ENCODE measurements at regions not wholly inside any gene's neighbourhood (a gene's known extent, or its start where the extent isn't known, plus 50 kb on each side); places are given as distances from the start of the nearest gene placed in this dataset.

GRCh38 chr11:107131756-107132155 is 113.5 kb upstream of the GUCY1A2 start:
- Histone ChIP-seq H3K4me1 (replicated peaks in 1 of 2; ENCODE audit: control insufficient read depth in 2 of 2, insufficient read depth in 2 of 2, low read length in 2 of 2) (no peaks in the 10 kb centered on the region), H4K20me1 (replicated peaks; ENCODE audit: control insufficient read depth, insufficient read depth, low read length) (no peaks in the 10 kb centered on the region), H3K9me3 (replicated peaks; ENCODE audit: control insufficient read depth, insufficient read depth, low read depth, low read length) (no peaks in the 10 kb centered on the region), H3K9me1 (ENCODE audit: control insufficient read depth, insufficient read depth, low read length) (no peaks in the 10 kb centered on the region), H3K4me3 (no peak overlapping the region), H3K4me2 (ENCODE audit: insufficient read depth, low read length) (no peak overlapping the region), H3K36me3 (ENCODE audit: control insufficient read depth, insufficient read depth, low read length) (no peaks in the 10 kb centered on the region), H3K27ac (ENCODE audit: extremely low read depth, low read depth, low read length) (no peak overlapping the region), H3K27me3 (ENCODE audit: control insufficient read depth in 2 of 2, insufficient read depth in 2 of 2, low read length in 2 of 2) (no peaks in the 10 kb centered on the region), H3K79me2 (ENCODE audit: control insufficient read depth, insufficient read depth, low read length) (no peaks in the 10 kb centered on the region), H2AFZ (ENCODE audit: low read depth, low read length) (no peak overlapping the region), H3K9ac (ENCODE audit: insufficient read depth in 1 of 2, low read depth in 2 of 2, low read length in 2 of 2) (no peak overlapping the region)
- BruUV-seq (replicated peaks), result no TSS peak
- no peak for ATAC-seq
- in situ Hi-C loops (cut with MboI), result no loop called here
- intact Hi-C loops (cut with micrococcal nuclease), result no loop called here
- FAIRE-seq, result no peak
- no peak for DNase-seq (ENCODE audit: extremely low read depth in 1 of 4, low spot score in 3 of 4)
- 0% methylated on average over 1 of the region's 1 CpG for WGBS (ENCODE audit: insufficient coverage, low coverage, missing lambda C conversion rate)
- ChIA-PET POLR2A (interaction anchor here (0.7 kb wide), 1 partner anchor 303 kb away, joined by 3 read pairs; no protein-coding TSS in a partner anchor), CTCF (ENCODE audit: low intra/inter-chr PET ratio) (no interaction called here)
- TF ChIP-seq SFPQ (IDR thresholded peaks at IDR 0.05; ENCODE audit: low read depth, low read length) (no peak), ZEB2 (IDR thresholded peaks at IDR 0.05) (no peak), SMAD3 (CRISPR knock-in tag; conservative IDR thresholded peaks at IDR 0.05) (no peak), PHB2 (IDR thresholded peaks at IDR 0.05; ENCODE audit: low read depth) (no peak), SMAD2 (IDR thresholded peaks at IDR 0.05; ENCODE audit: low read depth, low read length) (no peak), STAT6 (CRISPR knock-in tag; IDR thresholded peaks at IDR 0.05) (no peak), AFF4 (CRISPR knock-in tag; IDR thresholded peaks at IDR 0.05) (no peak), ZNF592 (IDR thresholded peaks at IDR 0.05) (no peak), DPF2 (IDR thresholded peaks at IDR 0.05) (no peak)
